ENCODE measurements at regions not wholly inside any gene's neighbourhood (a gene's known extent, or its start where the extent isn't known, plus 50 kb on each side); places are given as distances from the start of the nearest gene placed in this dataset.

- Histone ChIP-seq H3K36me3 (ENCODE audit: control insufficient read depth in 2 of 2, extremely low read depth in 1 of 2, insufficient read depth in 2 of 2, low read length in 2 of 2) (no peaks in the 10 kb centered on the region), H3K4me1 (ENCODE audit: control insufficient read depth, extremely low read depth, insufficient read depth, low read length) (no peaks in the 10 kb centered on the region), H3K4me3 (replicated peaks in 1 of 3; ENCODE audit: insufficient read depth in 1 of 3, low read depth in 1 of 3, low read length in 3 of 3) (no peak overlapping the region), H3K79me2 (ENCODE audit: control insufficient read depth, insufficient read depth, low read length) (no peaks in the 10 kb centered on the region), H3K27me3 (ENCODE audit: control insufficient read depth in 2 of 2, insufficient read depth in 2 of 2, low read length in 2 of 2) (peaks cover 0 to 14% of the 10 kb centered on the region in 2 experiments), H3K27ac (ENCODE audit: insufficient read depth, low read depth, low read length) (no peak overlapping the region), H4K20me1 (replicated peaks; ENCODE audit: control insufficient read depth, extremely low read depth, insufficient read depth, low read length) (no peaks in the 10 kb centered on the region), H2AFZ (ENCODE audit: low read depth, low read length) (no peak overlapping the region), H3K9me3 (replicated peaks; ENCODE audit: control insufficient read depth, insufficient read depth, low read length) (no peaks in the 10 kb centered on the region), H3K9ac (replicated peaks; ENCODE audit: extremely low read depth, insufficient read depth, low read length) (no peak overlapping the region), H3K9me1 (replicated peaks; ENCODE audit: control insufficient read depth, extremely low read depth, insufficient read depth, low read length) (no peaks in the 10 kb centered on the region), H3K4me2 (ENCODE audit: insufficient read depth, low read length) (no peak overlapping the region)
- DNase-seq (ENCODE audit: low read depth, low spot score) (no peak), FAIRE-seq (no peak)
- BruUV-seq (replicated peaks) = no TSS peak
- ChIA-PET POLR2A (no interaction called here), CTCF (interaction anchor here (2.3 kb wide), 1 partner anchor 71 kb away, joined by 5 read pairs; no protein-coding TSS in a partner anchor)
- intact Hi-C loops (cut with micrococcal nuclease) = no loop called here
- TF ChIP-seq CTCF (IDR thresholded peaks at IDR 0.05; ENCODE audit: extremely low read depth in 1 of 2, insufficient read depth in 1 of 2, low read depth in 1 of 2, low read length in 2 of 2) = no peak
- TF ChIP-seq POLR2A (IDR thresholded peaks at IDR 0.05; ENCODE audit: low read depth, low read length) = no peak
- TF ChIP-seq FOS (IDR thresholded peaks at IDR 0.05; ENCODE audit: borderline replicate concordance, insufficient read depth, low read length) = no peak
- TF ChIP-seq POLR2AphosphoS5 (IDR thresholded peaks at IDR 0.05; ENCODE audit: insufficient read depth, low read depth, low read length) = no peak
- no peak for TF ChIP-seq GATA2 (IDR thresholded peaks at IDR 0.05; ENCODE audit: insufficient read depth, insufficient read length, low read depth, low read length)
- no peak for TF ChIP-seq JUN (IDR thresholded peaks at IDR 0.05; ENCODE audit: borderline replicate concordance, insufficient read depth, insufficient read length, low read depth)
- TF ChIP-seq MAX (IDR thresholded peaks at IDR 0.05; ENCODE audit: insufficient read depth, insufficient read length) = no peak
- dilution Hi-C loops (cut with MboI; ENCODE audit: extremely low pct_ligation_motif_present, low sequenced_read_pairs) = no loop called here
Observed at GRCh38 chr18:35827275-35827902, 145.1 kb upstream of the RMP24 start.

Data from endothelial cell of umbilical vein (primary cell).